NCI-H2171 (cell line): ENCODE measurements at regions not wholly inside any gene's neighbourhood (a gene's known extent, or its start where the extent isn't known, plus 50 kb on each side); places are given as distances from the start of the nearest gene placed in this dataset.
"Not testable (repeated sequence)": the region's sequence is repeated elsewhere in the genome, so short reads cannot be mapped to it uniquely, and the experiment has no call there.

Source experiments
- DNase-seq: peaks from one replicate; lab custom pipeline; 2025; lab: John Stamatoyannopoulos, UW

DNA sequence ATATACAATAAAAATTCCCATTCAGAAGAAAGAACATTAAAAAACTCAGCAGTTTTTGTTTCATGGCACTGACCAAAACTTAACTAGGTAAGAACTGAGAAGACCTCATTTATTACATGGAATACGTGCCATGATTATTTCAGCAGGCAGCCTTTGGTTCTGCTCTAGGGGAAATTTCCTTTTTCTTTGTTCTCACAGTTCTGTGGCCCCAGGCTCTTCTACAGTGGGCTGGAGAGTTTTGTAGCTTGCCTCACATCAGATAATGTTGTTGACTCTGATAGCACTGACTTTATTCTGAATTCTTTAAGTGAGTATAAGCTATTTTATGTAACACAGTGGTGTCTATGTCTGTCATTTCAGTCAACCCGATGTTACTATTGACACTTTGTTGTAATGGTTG lies 844.3 kb downstream of the TBC1D32 start:
- no peak for DNase-seq

DNA sequence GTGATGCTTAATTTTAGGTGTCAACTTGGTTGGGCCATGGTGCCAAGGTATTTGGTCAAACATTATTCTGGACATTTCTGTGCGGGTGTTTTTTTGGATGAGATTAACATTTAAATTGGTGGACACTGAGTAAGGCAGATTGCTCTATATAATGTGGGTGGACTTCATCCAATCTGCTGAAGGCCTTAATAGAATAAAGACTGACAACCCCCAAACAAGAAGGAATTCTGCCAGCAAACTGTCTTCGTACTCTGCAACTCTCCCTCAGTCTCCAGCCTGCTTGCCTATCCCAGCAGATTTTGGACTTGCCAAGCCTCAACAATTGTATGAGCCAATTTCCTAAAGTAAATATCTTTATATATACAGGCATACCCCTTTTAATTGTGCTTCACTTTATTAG lies 850.1 kb downstream of the TBC1D32 start:
- DNase-seq, result no peak

DNA sequence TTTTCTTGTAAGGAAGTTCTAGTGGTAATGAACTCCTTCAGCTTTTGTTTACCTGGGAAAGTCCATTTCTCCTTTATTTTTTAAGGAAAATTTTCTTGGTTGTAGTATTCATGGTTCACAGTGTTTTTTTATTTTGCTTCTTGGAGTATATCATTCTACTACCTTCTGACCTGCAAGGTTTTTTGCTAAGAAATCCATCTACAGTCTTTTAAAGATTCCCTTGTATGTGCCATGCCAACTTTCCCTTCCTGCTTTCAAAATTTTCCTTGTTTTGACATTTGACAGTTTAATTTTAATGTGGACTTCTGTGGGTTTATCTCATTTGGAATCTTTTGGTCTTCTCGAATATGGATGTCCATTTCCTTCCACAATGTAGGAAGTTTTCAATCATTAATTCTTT lies 855.6 kb downstream of the TBC1D32 start:
- no peak for DNase-seq

DNA sequence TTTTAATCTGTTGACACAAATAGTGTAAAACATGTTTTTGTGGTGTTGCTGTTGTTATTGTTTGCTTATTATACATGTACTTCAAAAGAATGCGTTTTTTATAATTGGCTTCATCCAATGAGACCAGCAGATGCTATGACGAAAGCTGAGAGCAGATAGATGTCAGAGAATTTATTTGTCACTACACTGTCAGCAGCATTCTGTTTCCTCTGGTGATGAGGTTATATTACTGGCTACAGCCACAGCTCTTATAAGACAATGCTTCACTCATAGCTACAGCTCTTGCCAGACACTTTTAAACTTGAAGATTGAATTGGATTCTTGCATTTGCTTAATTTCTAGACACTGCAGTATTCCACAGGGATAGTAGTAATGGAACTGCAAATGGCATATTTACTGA lies 860.5 kb downstream of the TBC1D32 start:
- no peak for DNase-seq

DNA sequence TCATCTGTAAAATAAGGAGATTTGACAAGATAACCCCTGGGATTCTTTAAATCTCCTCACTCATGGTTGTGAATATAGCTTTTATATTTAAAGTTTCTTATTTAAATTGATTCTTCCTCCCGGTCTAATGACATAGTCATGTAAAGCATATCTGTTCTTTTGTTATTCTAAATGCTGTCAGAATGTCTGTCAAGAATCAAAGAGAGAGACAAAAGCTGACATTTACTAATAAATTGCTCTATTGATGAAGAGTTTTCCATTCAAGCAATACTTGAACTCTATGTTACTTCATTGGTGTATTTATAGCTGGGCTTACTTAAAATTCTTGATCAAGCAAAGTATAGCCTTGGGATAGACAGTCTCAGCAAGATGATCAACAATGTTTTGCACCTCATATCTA lies 865.8 kb downstream of the TBC1D32 start:
- DNase-seq, result no peak

DNA sequence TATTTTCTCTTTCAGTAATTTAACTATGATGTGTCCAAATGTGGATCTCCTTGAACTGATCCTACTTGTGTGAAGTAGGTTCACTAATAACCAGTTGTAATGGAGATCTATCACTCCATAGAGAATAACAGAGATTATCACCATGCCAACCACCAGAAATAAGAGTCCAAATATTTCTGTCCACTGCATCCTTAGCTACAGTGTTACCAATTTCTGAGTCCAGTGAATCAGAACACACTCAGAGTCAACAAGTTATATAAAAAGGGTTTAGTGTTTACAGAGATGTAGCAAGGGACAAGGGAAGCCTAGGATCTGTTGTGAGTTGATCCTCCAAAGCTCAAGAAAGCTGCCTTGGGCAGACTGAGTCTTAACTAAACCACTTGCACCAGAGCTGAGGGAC lies 882.8 kb downstream of the TBC1D32 start:
- DNase-seq, result no peak

- DNase-seq, result no peak
Measured at GRCh38 chr6:120447605-120448004, 886.7 kb downstream of the TBC1D32 start.

GRCh38 chr6:120432840-120433239 lies 901.4 kb downstream of the TBC1D32 start:
- not testable (repeated sequence) for DNase-seq

GRCh38 chr6:120431841-120432240 lies 902.4 kb downstream of the TBC1D32 start:
- DNase-seq, result no peak

DNA sequence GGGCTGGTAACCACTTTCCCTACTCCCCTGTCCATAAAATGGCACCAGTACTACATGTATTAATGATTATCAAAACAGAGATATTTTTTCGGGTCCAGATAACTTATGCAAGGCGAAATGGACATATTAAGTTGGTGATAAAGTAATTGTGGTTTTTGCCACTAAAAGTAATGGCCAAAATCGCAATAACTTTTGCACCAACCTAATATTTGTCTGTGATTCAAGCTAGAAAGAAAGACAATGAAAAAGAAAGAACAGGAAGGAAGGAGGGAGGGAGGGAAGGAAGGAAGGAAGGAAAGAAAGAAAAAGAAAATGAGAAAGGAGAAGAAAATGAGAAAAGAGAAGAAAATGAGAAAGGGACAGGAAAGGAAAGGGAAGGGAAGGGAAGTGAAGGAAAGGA lies 922.9 kb downstream of the TBC1D32 start:
- no peak for DNase-seq

- no peak for DNase-seq
Measured at GRCh38 chr6:120410586-120410985, 923.7 kb downstream of the TBC1D32 start.

GRCh38 chr6:120407696-120408095 lies 926.6 kb downstream of the TBC1D32 start:
- DNase-seq, result no peak

DNA sequence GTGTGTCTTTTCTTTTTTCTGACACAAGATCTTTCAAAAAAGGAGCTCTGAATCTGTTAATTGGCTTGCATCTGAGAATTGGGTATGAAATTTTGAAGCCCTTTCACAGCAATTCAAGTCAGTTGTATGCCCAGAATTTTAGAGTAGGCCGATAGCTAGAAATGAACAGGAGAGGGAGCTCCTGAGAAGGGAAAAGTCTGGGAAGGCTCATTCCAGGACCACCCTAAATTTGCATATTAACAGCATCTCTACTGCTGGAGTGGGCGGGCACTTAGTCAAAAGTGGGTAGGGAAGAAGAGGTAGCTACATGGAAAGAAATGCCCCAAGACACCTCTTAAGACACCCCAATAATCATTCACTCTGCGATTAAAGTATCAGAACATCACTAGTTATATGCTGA lies 928.3 kb downstream of the TBC1D32 start:
- no peak for DNase-seq

- DNase-seq, result no peak
Measured at GRCh38 chr6:120395784-120396183, 938.5 kb downstream of the TBC1D32 start.

GRCh38 chr6:120395330-120395729 lies 939.0 kb downstream of the TBC1D32 start:
- no peak for DNase-seq

DNA sequence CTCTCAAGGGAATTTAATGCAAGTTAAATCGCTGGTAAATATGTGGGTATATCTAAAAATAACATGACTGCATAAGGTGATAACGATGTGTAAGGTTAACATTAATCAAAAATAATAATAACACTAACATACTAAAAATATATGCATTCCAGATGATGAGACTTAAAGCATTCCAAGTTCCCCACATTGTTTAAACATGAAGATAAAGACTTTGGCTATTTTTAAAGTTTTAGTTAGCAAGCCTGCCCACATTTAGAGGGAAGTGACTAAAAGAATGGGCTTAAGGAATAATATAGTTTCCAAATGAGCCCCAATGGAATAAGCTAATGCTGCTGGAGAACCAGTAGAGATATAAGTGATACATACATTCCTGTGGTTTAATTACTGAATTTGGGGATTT lies 941.3 kb downstream of the TBC1D32 start:
- DNase-seq, result no peak

GRCh38 chr6:120384671-120385070 lies 949.6 kb downstream of the TBC1D32 start:
- DNase-seq, result no peak

DNA sequence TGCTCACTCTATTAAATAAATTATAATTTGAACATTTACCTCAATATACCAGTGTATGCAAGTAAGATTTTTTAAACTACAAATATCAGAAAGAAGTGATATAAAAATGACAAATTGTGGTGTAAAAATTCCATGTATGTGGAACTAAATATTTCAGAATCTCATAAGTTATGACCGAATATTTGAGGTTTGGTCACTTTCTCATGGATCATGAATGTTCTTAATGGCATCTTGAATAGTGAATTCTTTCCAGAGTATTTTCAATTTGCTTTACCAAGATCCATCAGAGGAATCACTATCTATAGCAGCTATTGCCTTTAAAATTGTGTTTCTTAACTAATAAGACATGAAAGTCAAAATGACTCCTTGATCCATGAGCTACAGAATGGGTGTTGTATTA lies 950.6 kb downstream of the TBC1D32 start:
- DNase-seq, result no peak

GRCh38 chr6:120378582-120379220 lies 955.6 kb downstream of the TBC1D32 start:
- peak; percentile 24 for DNase-seq

DNA sequence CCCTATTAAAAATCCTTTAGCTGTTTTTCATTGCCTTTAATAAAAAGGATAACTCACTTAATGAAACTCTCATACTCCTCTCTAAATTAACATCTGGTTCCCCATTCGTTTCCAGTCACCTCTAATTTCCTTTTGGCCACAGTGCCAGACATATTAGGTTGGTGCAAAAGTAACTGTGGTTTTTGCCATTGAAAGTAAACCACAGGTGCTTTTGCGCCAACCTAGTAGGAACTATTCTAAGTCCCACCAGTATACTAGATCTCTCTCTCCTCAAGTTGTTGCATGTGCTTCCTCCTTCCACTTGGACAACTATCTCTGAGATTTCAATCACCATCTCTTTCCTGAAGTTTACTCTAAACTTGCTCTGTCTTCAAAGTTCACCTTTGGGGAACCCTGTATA lies 961.1 kb downstream of the TBC1D32 start:
- no peak for DNase-seq

GRCh38 chr6:120363429-120363828 lies 970.9 kb downstream of the TBC1D32 start:
- DNase-seq, result no peak

DNA sequence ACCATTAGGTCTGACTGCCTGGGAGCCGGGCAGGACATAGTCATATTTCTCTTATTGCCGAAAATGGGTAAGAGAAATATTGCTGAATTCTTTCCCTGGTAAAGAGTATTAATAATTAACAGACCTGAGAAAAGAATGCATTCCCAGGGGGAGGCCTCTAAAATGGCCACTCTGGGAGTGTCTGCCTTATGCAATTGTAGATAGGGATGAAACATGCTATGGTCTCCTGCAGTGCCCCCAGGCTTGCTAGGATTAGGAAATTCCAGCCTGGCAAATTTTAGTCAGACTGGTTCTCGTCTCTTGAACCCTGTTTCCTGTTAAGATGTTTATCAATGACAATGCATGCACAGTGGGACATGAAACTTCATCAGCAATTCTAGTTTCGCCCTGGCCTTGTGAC lies 975.7 kb downstream of the TBC1D32 start:
- not testable (repeated sequence) for DNase-seq

- DNase-seq, result no peak
Measured at GRCh38 chr6:120357447-120357846, 976.8 kb downstream of the TBC1D32 start.

GRCh38 chr6:120355822-120356221 lies 978.5 kb downstream of the TBC1D32 start:
- no peak for DNase-seq
